Kidney epithelial cell (primary cell): ENCODE measurements at regions not wholly inside any gene's neighbourhood (a gene's known extent, or its start where the extent isn't known, plus 50 kb on each side); places are given as distances from the start of the nearest gene placed in this dataset.

Source experiments
- DNase-seq: peaks from one replicate; pipeline ENCODE4 v3.0.0-alpha.2; 2010; ENCODE audit warnings: low read depth
- H3K27me3 ChIP-seq: 2 replicates; pipeline ENCODE4 v1.6.0; 2011; ENCODE audit warnings: low read length; ENCODE audit not compliant: control insufficient read depth, insufficient read depth
- H3K36me3 ChIP-seq: 2 replicates; pipeline ENCODE4 v1.5.1; 2011; ENCODE audit warnings: low read length; ENCODE audit not compliant: control insufficient read depth, insufficient read depth
- H3K4me3 ChIP-seq: 2 replicates; pipeline ENCODE4 v1.5.1; 2011; ENCODE audit warnings: low read depth, mild to moderate bottlenecking, control low read depth, low read length
- CTCF ChIP-seq: IDR thresholded peaks from 2 replicates; pipeline ENCODE4 v1.5.1; 2011; ENCODE audit warnings: mild to moderate bottlenecking, moderate library complexity, low read length, control low read depth, inconsistent platforms; ENCODE audit not compliant: insufficient read depth, poor library complexity, severe bottlenecking

- no peak for TF ChIP-seq CTCF
- DNase-seq = no peak
- no peaks in the 10 kb centered on the region for H3K36me3 ChIP-seq
Observed at GRCh38 chr7:71005109-71005508, 126.8 kb upstream of the GALNT17 start.

DNA sequence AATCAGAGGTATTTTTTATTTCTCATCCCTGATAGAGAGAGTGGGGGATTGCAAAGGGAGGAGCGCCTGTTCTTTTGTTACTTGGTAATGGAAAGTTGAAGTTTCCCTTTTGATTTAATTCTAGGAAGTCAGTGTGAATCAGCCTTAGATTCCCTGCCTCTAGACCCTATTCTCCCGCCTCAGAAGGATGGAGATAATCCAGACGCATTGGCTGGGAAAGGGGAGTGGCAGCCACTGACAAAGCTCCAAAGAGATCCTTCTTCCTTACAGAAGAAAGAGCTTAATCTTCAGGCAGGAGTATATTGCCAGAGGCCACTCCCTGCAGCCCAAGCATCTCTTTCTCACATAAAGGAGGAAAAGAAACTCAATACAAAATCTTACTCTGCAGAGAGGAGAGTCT, 122.3 kb upstream of the GALNT17 start:
- H3K4me3 ChIP-seq = no peak overlapping the region
- no peak for TF ChIP-seq CTCF
- no peak for DNase-seq
- H3K27me3 ChIP-seq = no peaks in the 10 kb centered on the region
- no peaks in the 10 kb centered on the region for H3K36me3 ChIP-seq

More at GRCh38 chr7:71005109-71005508, 126.8 kb upstream of the GALNT17 start:
- H3K27me3 ChIP-seq = no peaks in the 10 kb centered on the region
- no peak overlapping the region for H3K4me3 ChIP-seq

DNA sequence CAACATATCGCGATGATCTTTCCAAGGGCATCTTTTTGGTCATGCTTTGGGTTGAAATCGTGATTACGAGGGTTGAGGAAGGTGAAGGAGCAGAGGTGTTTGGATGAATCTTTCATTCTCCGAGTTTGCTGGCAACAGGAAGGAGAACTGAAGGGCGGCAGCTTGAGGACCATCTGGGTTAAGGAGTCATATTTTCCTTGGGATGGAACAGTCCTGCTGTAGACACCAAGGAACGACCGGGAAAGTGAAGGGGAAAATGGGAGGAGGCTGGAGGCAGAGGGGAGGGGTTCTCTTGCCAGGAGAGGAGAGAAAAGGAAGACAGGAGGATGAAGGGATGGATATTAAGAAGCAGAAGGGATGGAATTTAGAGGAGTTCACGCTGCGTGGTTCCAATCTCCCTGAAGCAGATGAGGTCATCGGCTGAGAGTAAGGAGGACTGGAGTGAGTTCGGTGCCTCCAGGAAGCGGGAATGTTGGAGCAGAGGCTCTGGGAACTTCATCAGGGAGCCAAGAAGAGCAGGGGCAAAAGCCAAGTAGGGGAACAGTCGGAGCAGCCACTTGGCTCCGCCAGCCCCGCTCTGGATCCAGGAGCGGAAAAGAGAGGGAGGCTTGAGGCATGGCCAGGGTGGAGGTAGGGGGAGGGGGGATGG, 116.6 kb upstream of the GALNT17 start:
- DNase-seq = no peak
- no peaks in the 10 kb centered on the region for H3K36me3 ChIP-seq
- H3K27me3 ChIP-seq = no peaks in the 10 kb centered on the region
- no peak overlapping the region for H3K4me3 ChIP-seq
- no peak for TF ChIP-seq CTCF

DNA sequence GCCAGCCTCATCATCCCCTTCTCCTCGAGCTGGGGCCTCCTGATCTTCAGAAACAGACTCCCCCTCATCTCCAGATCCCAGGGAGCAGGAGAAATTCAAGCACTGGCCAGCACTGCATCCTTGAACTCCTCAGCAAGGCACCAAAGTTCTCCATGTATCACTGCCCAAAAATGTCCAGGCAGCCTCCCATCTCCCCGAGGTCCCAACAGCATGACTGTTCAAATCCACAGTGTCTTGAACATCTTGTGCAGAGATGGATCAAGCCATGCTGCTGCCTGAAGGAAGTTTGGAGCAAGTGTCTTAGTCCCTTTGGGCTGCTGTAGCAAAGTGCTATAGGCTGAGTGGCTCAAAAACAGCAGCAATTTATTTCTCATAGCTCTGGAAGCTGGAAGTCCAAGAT, 115.5 kb upstream of the GALNT17 start:
- DNase-seq = no peak
- Histone ChIP-seq H3K4me3 (no peak overlapping the region), H3K27me3 (no peaks in the 10 kb centered on the region), H3K36me3 (no peaks in the 10 kb centered on the region)
- no peak for TF ChIP-seq CTCF

- Histone ChIP-seq H3K36me3 (no peaks in the 10 kb centered on the region), H3K4me3 (no peak overlapping the region), H3K27me3 (no peaks in the 10 kb centered on the region)
- DNase-seq = no peak
- TF ChIP-seq CTCF = no peak
Observed at GRCh38 chr7:71017602-71018001, 114.3 kb upstream of the GALNT17 start.

GRCh38 chr7:71019706-71020105, 112.2 kb upstream of the GALNT17 start:
- Histone ChIP-seq H3K36me3 (no peaks in the 10 kb centered on the region), H3K27me3 (no peaks in the 10 kb centered on the region), H3K4me3 (no peak overlapping the region)
- TF ChIP-seq CTCF = no peak
- no peak for DNase-seq
